ENCODE measurements at regions not wholly inside any gene's neighbourhood (a gene's known extent, or its start where the extent isn't known, plus 50 kb on each side); places are given as distances from the start of the nearest gene placed in this dataset.
"Not testable (repeated sequence)": the region's sequence is repeated elsewhere in the genome, so short reads cannot be mapped to it uniquely, and the experiment has no call there.

DNA sequence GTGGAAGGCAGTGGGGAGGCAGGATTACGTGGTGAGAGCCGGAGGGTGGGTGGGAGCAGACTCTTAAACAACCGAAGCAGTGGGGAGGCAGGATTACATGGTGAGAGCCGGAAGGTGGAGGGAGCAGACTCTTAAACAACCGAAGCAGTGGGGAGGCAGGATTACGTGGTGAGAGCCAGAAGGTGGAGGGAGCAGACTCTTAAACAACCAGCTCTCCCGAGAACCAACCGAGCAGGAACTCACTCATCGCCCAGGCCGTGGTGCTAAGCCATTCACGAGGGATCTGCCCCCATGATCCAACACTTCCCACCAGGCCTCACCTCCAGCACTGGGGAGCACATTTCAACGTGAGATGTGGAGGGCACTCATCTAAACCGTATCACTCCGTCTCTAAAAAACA is 87.7 kb downstream of the RTP5 start:
- DNase-seq: no peak

DNA sequence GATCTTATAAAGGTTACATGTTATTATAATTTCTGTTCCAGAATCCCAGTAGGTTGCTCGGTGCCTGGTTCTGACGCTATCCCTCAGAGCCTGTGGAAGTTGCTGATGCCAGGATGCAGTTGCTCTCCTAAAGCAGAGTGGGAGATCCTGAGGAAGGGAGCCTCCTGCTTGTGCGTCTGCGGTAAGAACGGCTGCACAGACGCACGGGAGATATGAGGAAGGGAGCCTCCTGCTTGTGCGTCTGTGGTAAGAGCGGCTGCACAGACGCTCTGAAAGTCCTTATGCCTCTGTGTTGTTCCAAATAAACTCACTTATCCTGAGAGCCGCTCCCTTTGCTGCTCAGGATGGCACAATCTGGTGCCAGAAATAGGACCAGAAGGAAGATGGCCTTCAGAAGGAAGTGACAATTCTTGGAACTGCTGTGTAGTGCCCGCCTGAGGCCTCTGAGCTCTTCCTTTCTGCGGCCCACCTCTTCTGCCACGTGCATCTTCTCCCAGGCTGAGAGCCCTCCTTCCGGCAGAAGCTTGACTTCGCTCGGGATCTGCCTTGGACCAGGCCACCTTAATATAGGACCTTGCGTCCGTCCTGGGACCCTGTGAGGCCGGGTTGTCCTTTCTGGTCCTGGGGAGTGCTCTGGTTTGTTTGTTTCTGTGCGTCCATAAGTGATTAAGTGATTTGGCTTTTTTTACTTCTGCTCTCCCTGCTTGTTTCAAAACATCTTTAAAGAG is 89.5 kb downstream of the RTP5 start:
- DNase-seq: no peak

DNA sequence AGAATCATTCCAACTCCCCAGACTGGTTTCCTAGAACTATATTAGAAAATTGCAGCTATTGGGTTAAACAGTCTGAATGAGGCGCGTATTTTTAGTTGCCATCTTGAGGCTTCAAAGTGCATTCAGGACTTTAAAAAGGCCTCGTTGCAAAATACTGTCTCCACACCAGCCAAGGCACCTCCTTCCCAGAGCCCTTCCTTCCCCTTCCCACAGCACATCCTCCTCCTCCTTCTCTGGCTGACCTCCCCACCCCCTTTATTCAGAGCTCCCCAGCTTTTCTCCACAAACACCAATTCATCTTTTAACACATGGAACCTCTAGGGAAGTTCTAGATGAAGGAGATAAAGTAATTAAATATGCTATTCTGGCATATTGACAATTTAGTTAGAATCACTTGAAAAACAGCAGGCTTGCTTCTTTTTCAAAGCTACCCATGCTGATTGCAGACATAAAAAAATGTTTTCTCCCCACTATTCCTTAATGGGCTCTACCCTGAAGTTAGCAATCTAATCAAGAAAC is 90.3 kb downstream of the RTP5 start:
- DNase-seq: no peak

DNA sequence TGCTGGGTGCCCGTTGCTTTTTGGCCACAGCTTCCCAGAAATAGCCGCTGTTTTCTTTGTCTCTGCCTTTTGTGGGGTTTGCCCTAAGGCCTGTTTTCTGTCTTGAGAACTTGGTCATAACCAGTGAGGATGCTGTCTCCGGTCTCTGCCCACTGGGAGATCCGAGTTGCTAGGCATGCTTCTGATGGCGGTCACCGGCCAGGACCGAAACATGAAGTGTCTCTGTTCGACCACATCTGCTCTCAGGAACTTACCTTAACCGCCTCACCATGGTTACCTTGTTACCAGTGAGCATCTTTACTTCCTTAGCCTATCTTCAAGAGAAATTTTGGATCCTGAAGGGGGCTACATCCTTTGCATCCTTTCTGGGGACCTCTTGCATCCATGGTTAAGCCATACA is 91.9 kb downstream of the RTP5 start:
- no peak for DNase-seq

DNA sequence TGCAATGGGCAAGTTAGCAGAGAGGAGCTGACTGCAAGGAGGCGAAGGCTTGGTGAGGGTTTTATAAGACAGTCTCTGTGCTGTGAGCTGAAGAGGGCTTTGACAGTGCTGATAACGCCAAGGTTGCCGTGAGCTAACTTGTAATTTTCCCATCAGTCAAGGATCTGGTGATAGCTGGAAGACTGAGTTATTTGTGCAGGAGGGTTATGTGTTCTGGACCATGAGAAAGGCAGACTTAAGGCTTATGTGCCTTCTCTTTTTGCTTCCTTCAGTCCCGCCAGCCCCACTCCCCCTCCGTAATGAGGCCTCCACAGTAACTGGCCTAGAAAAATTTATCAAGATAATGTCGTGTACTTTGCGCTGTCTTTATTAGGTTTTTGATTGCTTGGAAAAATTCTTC is 94.6 kb downstream of the RTP5 start:
- DNase-seq: no peak

DNA sequence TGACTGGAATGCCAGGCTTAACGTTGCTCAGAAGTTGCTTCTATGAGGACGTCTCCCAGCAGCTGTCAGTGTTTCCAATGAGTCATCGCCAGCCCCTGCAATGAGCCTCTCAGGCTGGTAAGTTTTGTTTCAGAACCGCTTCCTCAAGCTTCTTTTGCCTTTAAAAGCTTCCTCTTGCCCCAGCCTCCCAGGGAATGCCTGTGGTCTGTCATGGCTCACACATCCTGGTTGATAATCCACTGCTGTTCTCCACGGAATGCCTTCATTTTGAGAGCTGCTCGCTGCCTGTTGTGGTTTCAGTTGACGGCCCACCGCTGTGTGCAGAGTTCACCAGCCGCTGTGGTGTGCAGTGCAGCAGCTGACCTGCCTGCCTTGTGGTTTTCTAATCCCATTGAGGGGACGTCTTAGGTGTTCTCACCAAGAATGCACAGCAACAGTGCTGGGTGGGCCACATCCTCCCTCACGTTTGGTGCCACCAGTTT is 96.4 kb downstream of the RTP5 start:
- DNase-seq: peak; percentile 60 to 95 (median 80)

DNA sequence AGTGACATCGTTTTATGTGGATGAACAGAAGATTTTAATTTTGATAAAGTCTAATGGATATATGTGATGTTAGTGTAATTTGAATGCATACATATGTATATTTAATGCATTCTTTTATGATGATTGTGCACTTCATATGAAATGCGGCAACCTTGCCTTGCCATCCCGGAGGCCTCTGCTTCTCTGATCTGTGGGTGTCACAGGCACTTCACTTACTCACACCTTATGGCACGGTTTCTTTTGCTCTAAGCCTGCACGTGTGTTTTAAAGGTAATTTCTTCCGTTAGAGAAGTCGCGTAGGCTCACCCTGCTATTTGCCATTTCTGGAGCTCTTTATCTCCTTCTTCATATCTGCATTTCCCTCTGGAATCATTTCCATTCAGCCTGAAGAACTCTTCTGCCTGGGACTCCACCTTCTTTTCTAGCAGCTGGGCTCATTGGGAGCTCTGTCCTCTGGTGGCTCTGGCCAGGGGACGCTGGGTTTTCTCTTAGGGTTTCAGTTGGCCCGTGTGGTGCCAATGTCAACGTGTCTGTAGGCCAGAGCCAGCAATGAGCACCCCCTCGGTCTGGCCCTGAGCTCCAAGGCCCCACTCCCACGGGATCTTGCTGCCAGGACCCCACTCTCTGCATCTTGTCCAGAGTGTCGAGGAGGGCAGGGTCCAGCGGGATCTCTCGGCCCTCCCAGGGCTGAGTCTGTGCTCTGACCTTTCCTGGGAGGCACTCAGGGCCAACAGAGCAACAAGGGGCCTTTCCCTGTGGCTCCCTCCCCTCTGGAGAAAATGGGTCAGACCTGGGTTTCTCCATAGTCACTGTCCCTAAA is 97.3 kb downstream of the RTP5 start:
- no peak for DNase-seq

DNA sequence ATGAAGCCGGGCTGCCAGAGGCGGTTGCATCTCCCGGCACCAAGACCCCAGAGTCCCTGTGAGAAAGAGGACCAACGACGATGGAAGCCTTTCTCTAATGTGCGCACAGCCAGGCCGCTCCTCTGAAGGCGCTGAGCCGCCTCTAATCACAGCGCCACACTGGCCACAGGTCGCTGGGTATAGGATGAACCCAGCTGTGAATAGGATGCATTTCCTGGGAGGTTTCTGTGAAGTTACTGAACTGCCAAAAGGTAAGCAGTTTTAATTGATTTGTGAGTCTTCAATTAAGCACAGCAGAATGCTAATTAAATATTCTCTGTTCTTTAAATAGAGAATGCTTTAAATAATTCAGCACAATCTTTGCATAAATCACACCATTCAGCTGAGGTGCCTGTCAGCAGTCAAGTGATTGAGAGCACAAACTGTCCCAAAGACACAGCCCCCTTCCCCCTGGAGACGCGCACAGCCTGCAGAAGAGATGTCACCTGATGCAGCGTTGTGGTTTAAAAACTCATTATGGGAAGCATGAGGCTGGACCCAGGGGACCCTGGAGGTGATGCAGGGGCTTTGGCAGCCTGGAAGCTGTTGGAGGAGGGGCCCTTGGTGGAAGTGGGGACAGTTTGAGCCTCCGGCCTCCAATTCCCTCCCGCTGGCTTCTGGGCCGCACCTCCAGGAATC is 98.1 kb downstream of the RTP5 start:
- DNase-seq: no peak

DNA sequence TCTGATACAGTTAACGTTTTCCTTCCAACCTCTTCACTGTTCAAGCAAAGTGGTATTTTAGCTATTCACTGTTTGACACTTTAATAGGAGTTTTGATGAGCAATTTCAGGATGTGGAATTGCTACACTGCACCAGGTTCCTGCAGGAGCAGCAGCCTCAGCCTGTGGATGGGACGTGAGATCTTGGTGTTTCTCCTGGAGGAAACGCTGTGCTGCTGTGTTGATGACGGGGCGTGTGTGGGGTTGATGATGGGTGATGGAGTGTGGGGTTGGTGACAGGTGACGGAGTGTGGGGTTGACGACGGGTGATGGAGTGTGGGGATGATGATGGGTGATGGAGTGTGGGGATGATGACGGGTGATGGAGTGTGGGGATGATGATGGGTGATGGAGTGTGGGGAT is 98.9 kb downstream of the RTP5 start:
- no peak for DNase-seq

DNA sequence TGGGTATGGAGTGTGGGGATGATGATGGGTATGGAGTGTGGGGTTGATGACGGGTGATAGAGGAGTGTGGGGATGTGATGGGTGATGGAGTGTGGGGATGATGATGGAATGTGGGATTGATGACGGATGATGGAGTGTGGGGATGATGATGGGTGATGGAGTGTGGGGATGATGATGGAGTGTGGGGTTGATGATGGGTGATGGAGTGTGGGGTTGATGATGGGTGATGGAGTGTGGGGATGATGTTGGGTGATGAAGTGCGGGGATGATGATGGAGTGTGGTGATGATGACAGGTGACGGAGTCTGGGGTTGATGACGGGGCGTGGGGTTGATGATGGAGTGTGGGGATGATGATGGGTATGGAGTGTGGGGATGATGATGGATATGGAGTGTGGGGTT is 99.7 kb downstream of the RTP5 start:
- DNase-seq: not testable (repeated sequence)

DNA sequence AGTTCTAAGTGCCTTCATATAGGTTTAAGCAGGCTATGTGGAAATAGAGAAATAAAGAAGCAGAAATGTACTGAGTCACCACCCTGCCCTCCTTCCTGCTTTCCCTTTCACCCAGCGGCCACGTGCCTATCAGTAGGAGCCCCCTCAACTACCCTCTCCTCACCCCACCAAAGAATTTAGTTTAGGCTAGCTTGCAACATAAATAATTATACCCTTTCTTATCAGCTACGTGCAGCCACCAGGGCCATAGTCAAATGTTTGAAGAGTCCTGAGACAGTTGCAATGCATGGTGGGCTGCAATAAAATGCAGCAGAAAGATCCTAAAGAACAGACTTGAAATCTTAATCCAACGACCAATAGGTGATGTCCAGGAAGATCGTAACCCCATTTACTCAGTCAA is 101.2 kb downstream of the RTP5 start:
- no peak for DNase-seq

DNA sequence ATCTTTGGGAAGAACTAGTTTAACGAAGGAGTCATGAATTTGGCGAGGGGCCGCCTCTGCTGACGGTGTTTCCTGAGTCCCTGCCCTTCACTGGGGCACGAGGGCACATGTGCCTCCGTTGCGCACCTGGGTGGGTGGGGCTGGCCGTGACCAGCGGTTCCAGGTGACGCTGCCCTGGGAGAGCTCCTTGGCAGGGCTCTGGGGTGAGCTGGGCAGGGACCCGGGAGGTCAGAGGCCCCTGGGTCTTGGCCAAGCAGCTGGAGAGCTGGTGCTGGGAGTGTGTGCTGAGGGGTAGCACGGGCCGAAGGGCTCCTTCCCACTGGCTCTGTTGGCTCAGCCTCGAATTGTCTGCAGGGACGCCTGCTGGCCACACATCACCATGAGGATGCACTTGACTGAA is 104.6 kb downstream of the RTP5 start:
- DNase-seq: no peak

DNA sequence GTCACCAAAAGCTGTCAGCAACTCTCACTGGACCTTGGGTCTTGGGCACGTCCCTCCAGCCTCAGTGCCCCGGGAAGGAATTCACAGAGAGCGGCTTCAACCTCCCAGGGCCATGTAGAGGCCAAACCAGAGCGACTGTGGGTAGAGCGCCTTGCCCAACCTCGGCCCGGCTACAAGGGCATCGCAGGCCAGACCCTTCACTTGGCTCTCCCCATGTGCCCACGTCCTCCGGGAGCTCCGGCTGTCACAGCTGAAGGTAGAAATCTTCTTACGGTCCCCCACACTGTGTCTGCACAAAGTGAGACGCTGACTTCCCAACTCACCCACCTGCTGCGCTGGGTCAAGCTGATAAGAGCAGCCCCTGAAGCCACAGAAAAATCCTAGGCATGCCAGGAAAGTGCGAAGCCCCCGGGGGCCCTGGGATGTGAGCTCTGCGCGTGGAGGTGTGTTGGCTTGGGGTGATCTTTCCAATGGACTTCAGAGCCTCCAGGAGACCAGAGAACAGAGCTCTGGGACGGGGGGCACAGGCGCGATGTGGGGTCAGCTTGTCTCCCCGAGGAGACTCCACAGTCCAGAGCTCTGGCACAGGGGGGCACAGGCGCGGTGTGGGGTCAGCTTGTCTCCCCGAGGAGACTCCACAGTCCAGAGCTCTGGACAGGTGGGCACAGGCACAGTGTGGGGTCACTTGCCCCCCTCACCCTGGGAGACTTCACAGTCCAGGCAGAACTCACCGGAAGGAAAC is 105.5 kb downstream of the RTP5 start:
- DNase-seq: no peak

DNA sequence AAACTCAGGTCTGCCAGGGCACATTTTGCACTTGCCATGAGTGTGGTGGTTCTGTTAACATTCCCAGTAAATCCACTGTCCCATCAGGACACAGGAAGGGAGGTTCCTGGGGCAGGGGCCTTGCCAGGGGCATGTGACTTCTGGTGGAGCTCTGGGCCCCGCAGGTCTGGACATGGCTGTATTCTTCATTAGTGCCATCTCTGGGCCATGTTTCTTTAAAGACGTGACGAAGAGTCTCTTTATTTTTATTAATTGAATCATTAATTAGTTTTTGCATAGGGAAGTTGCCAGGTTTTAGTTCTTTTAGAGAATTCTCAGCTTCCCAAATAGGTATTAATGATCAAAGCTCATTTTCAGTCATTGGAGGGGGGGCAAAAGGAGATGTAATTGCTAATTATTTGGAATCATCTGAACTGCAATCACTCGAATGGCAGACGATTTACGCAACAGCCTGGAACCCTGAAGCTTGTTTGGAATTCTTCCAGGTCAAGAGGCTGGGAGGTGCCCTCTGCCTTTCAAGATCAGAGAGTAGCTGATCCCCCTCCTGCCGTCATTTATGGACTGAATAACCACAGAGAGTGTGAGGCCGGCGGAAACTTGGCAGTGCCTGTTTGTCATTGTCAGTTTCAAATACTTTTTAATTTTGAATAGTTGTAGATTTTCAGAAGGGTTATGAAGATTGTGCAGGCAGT is 106.2 kb downstream of the RTP5 start:
- DNase-seq: no peak

DNA sequence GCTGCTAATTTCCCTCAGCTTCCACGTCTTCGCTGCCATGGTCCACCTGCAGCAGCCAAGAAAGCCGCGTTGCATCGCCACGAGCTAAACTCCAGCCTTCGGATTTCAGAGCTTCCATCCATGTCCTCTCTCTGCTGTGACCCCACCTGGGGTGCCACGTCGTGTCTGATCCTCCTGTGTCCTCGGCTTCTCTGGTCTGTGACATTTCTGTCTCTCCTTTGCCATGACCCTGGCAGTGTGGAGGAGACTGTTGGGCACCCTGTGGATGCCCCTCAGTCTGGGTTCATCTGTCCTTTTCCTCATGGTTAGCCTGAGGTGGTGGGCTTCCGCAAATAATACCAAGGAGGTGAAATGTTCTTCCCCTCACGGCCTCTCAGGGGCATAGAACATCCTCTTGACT is 106.8 kb downstream of the RTP5 start:
- DNase-seq: no peak

DNA sequence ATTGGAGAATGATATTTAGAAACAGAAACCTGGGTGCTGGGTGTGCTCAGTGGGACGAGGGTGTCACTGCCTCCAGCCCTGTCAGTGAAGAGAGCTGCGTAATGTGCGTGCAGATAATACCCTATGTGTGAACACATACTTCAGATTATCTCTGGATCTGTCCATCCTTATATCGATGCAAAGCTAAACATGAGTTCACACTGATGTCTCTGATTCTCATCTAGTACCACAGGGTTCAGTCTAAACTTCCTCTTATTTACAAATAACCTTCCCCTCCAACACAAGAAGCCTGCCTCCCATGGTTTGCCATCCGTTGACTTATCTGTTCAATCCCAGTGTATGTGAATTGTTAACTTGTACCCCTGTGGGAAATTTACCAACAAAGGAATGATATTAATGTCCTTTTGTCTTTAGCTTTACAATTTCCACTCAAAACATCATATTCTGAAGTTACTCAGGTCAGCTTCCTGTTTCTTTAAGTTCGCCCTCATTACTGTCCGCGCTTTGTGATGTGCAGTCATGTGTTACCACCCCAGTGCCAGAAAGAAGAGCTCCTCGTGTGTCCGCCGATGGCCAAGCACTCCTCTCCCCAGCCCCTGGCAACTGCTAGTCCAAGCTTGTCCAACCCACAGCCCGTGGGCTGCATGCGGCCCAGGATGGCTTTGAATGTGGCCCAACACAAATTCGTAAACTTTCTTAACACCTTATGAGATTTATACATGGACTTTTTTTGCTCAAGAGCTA is 108.2 kb downstream of the RTP5 start:
- DNase-seq: no peak

DNA sequence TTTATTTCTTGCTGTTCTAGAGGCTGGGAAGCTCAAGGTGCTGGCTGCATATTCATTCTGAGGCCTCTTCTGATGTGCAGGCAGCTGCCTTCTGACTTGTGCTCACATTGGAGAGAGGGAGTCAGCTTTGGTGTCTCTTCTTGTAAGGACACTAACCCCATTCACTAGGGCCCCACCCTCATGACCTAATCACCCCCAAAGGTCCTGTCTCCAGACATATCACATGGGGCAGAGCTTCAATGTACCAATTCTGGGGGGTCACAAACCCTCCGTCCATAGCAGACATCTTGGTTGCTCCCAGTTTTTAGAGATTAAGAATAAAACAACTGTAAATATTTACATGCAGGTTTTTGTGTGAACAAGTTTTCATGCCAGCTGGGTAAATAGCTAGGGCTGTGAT is 109.1 kb downstream of the RTP5 start:
- no peak for DNase-seq

DNA sequence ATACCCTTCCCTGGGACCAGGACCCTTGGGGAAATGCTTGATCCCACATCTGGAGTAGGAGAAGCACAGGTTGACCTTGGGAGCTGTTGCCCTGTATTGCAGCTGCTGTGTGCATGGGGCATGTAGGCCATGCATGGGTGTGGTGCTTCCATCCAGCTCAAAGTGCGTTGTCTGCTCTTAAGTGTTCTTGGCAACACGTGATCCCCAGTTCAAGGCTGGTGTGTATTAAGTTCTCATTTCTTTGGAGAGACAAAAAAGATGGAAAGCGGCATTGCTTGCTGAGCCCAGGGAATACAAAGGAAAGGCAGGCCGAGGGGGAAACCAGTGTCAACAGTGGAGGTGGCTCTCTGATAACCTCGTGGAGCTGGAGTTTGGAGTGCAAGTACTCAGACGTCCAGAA is 110.7 kb downstream of the RTP5 start:
- DNase-seq: no peak

DNA sequence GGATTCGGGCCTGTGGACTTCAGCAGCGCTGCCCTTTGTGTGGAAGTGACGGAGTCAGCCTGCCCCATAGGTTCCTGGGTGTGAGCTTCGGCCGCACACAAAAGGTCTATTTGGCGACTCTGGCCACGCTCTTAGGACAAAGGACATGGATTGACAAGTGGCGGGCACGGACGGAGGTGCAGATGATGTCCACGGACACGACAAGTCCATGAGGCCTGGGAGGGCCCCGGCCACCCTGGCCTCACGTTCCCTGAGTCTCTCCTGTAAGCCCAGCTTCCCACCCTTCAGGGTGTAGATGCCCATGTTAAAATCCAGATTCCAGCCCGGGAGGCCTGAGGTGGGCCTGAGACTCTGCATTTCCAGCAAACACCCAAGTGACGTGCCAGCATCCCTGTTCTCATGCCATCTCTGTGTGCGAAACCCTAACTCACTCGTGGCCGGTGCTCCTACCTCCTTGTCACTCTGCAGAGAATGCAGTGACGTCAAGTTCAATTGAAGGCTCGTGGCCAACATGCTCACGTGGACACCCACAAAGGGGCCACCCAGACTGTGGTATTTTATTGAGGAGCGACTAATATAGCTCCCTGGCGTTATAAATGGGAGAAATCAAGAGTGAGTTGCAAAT is 111.7 kb downstream of the RTP5 start:
- DNase-seq: no peak

Data from muscle of back (tissue), 3 donors.